Stimulated activated CD8-positive, alpha-beta memory T cell treated with anti-CD3 and anti-CD28 coated beads, Interleukin-7, amount 100 ng/mL, for 1 hour (primary cell): ENCODE measurements at regions not wholly inside any gene's neighbourhood (a gene's known extent, or its start where the extent isn't known, plus 50 kb on each side); places are given as distances from the start of the nearest gene placed in this dataset.
"Not testable (repeated sequence)": the region's sequence is repeated elsewhere in the genome, so short reads cannot be mapped to it uniquely, and the experiment has no call there.

Source experiments
- DNase-seq, 2 donors: peaks; one replicate each; pipeline ENCODE4 v3.0.0-alpha.2; 2020; ENCODE audit warnings: low read depth in 2 of 2

- no peak for DNase-seq
Measured at GRCh38 chr7:149564340-149565095, 66.9 kb upstream of the ZNF746 start.

GRCh38 chr7:149562602-149563001 lies 65.0 kb upstream of the ZNF746 start:
- DNase-seq = no peak

GRCh38 chr7:149561072-149561471 lies 63.5 kb upstream of the ZNF746 start:
- no peak for DNase-seq

GRCh38 chr7:149559711-149560110 lies 62.1 kb upstream of the ZNF746 start:
- DNase-seq = no peak

- DNase-seq = no peak
Measured at GRCh38 chr7:149558149-149558861, 60.7 kb upstream of the ZNF746 start.

- DNase-seq = not testable (repeated sequence)
Measured at GRCh38 chr7:149556525-149556924, 58.9 kb upstream of the ZNF746 start.

- not testable (repeated sequence) for DNase-seq
Measured at GRCh38 chr7:149554821-149555220, 57.2 kb upstream of the ZNF746 start.

- DNase-seq = not testable (repeated sequence)
Measured at GRCh38 chr7:149553991-149554390, 56.4 kb upstream of the ZNF746 start.

- no peak for DNase-seq
Measured at GRCh38 chr7:149552799-149553198, 55.2 kb upstream of the ZNF746 start.
